Renal pelvis (tissue), 1 donor: ENCODE measurements at regions not wholly inside any gene's neighbourhood (a gene's known extent, or its start where the extent isn't known, plus 50 kb on each side); places are given as distances from the start of the nearest gene placed in this dataset.
"Not testable (repeated sequence)": the region's sequence is repeated elsewhere in the genome, so short reads cannot be mapped to it uniquely, and the experiment has no call there.

ENCODE experiments used
- DNase-seq: peaks from one replicate; pipeline ENCODE4 v3.0.0-alpha.2; 2013

GRCh38 chr10:106078895-106079576 lies 1085.5 kb downstream of the SORCS1 start:
- no peak for DNase-seq

GRCh38 chr10:106076496-106076895 lies 1088.0 kb downstream of the SORCS1 start:
- DNase-seq: no peak

GRCh38 chr10:106053061-106053460 lies 1111.4 kb downstream of the SORCS1 start:
- DNase-seq: no peak

DNA sequence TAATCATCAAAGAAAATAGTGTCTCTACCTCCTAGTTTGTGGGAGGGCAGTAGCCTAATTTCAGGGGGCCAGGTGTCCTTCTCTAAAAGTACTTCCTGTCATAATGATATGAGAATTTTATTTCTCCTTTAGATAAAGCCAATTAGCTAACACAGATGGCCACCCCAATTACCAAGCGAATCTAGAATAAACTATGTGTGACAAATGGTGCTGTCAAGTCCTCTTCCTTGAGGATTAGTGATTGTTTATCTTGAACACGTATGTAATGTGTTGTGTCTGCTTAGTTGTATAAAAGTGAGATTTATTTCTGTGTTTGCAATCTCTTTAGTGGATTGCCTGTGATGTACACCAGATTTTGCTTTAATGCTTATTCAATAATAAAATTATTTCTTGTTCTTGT lies 1120.0 kb downstream of the SORCS1 start:
- DNase-seq: peak; percentile 15

- peak; percentile 49 for DNase-seq
Observed at GRCh38 chr10:106043863-106044262, 1120.6 kb downstream of the SORCS1 start.

GRCh38 chr10:106038246-106038645 lies 1126.3 kb downstream of the SORCS1 start:
- DNase-seq: no peak

DNA sequence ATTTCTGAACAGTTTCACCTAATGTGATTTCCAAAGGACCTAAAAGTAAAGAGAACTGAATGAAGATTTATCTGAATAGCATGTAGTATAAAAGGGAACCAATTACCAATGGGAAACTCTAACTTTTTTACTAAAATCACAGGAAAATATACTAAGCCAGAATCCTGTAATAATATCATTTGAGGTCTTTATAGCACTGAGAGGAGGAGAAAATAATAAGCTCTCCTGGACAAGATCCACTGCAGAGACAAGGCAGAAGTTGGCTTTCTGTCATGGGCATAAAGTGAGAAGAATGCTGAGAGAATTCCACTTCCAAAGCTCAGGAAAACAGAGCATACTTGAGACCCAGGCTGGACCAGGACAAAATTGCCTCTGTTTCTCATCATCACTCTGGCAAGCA lies 1131.4 kb downstream of the SORCS1 start:
- no peak for DNase-seq

DNA sequence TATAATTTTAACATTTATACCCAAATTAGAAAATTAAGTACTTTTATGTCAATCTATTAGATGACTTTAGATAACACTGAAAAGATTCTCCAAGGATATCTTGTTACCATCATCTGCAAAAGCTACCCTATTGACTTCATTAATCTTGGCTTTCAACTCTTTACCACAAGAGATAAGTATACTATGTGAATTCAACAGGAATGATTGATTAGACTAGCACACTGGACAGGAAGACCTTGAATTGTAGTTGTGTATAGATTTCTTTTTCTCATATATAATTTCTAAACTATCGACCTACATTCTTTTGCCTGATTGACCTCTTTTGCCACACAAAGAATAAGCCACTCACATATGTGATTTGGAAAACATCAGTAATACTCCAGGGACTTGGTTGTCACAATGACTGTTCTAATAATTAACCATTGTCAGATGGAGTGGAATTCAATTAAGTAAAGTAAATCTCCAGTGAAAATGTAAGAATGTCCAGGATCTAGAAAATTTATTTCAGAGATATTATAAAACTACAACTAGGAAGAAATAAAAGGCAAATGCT lies 1132.0 kb downstream of the SORCS1 start:
- no peak for DNase-seq

DNA sequence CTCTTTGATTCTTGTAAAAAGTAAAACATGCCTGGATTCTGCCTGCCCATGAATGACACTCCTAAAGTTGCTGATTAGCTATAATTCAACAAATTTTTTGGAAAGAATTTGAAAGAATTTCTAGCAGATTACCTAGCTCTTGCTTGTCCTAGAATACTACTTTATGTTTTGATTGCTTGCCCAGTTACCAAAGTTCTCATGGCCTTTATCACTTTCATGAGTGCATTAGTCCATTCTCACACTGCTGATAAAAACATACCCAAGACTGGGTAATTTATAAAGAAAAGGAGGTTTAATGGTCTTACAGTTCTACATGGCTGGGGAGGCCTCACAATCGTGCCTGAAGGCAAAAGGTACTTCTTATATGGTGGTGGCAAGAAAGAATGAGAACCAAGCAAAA lies 1137.3 kb downstream of the SORCS1 start:
- DNase-seq: no peak

DNA sequence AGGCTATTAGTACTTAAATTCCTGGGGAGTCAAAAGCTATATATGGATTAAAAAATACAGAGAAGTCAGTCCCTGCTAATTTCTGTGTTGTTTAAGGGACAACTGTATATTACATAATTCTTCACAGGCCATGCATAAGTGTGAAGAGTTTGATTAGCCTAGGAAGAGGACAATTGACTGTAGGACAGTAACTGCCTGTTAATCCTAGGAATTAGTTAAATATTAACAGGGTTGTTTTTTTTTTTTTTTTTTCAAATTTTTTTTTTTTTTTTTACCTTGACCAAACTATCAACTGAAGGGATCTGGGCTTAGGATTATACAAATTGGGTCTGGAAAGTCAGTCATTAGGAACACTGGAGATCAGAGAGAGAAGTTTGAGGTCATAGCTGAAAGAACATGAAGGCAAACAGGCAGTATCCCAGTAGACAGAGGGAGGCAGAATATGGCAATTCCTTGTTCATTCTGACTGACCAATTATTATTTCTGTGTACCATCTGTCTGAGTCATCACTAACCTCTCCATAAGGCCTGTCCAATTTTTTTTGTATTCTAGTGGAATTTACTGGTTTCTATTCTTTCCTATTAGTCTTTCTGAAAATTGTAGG lies 1139.2 kb downstream of the SORCS1 start:
- DNase-seq: no peak

- DNase-seq: no peak
Observed at GRCh38 chr10:106023329-106023728, 1141.2 kb downstream of the SORCS1 start.

- not testable (repeated sequence) for DNase-seq
Observed at GRCh38 chr10:106019559-106019958, 1144.9 kb downstream of the SORCS1 start.

GRCh38 chr10:106015369-106016199 lies 1148.9 kb downstream of the SORCS1 start:
- peak; percentile 11 for DNase-seq

- DNase-seq: no peak
Observed at GRCh38 chr10:106011250-106011649, 1153.3 kb downstream of the SORCS1 start.

DNA sequence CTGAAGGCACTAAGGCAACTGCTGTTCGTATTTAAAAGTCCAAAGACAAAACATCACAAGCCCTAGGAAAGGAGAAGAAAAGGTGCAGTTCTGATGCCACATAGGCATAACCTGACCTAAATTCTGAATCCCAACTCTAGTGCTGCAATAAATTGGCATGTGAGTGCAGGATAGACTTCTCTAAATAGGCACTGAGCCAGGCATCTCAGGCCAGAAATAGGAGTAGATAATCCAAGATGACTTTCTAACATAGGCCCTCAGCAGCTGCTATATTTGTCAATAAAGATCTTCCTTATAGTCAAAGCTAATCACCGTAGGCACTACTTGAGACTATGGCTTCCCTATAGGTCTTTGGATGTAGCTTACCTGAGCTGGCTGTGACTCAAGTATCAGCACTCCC lies 1163.8 kb downstream of the SORCS1 start:
- no peak for DNase-seq

DNA sequence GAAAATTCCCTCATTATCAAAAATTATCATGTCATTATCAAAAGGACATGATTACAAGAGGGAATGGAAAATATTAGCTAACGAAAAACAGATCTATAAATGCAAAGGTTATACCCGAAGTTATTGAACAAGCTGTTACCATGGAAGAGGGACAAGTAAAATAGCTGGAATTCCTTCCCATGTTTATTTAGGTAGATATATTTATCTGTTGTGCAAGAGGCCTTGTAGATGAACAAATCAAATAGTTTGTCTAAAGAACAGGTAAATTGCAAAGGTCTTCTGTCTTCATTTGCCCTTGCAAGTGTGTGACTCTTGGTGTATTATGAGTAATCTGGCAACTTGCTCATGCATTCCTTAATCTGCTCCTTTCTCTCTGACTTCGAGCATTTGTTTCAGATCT lies 1170.9 kb downstream of the SORCS1 start:
- no peak for DNase-seq

DNA sequence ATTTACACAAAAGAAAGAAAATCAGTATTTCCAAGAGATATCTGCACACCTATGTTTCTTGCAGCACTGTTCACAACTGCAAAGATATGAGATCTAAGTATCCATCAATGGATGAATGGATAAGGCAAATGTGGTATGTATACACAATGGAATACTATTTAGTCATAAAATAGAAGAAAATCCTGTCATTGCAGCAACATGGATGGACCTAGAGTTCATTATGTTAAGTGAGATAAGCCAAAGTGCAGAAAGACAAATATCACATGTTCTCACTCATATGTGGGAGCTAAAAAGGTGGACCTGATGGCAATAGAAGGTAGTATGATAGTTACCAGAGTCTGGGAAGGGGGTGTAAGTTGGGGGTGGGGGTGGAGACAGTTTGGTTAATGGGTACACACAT lies 1171.6 kb downstream of the SORCS1 start:
- DNase-seq: no peak

GRCh38 chr10:105990529-105990928 lies 1174.0 kb downstream of the SORCS1 start:
- DNase-seq: no peak

GRCh38 chr10:105989995-105990394 lies 1174.5 kb downstream of the SORCS1 start:
- DNase-seq: no peak

- DNase-seq: no peak
Observed at GRCh38 chr10:105988848-105989247, 1175.7 kb downstream of the SORCS1 start.

DNA sequence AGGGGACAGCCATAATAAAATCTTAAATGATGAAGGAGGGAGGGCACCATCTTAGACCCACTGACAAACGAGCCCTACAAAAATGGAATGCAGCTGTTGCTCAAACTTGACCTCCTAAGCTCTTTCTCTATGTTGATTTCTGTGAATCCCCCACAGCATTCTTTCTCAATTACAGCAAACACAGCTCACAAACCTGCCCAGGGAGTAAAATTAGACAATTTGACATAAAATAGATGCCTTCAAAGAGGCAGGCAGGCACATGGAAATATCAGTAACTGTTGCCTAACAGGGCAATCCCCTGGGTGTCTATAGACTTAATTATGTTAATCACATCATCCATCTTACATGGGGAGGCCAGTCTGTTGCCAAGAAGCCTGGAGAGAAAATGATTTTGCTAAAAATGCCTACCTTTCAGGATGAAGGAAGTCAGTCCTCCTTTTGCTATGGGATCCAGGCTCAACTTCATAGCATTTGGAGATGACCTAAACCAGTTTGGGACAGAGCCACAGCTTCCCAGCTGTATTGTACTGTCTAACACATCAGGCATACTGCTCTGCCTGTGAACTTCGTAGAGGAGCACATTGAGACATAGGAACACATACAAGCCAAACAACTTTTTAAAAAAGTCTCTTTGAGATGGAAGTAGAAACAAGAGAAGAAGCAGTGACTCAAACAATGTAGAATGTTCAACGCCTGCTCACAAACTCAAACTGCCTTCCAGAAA lies 1177.4 kb downstream of the SORCS1 start:
- DNase-seq: peak; percentile 59

DNA sequence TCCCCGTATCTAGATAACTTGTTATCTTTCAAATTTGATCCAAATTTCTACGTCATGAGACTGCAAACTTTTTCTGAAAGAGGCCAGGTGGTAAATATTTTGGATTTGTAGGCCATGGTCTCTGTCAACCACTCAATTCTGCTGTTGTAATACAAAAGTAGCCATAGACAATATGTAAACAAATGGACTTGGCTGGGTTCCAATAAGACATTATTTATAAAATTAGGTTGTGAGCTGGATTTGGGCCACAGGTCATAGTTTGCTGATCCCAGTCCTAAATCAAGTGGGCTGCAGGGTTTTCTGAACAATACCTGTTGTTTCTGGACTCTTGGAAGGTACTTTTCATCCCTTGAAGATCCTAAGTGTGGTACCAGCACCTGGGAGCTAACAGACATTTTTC lies 1178.0 kb downstream of the SORCS1 start:
- DNase-seq: peak; percentile 33
